Kidney (tissue), 13 donors: ENCODE measurements at regions not wholly inside any gene's neighbourhood (a gene's known extent, or its start where the extent isn't known, plus 50 kb on each side); places are given as distances from the start of the nearest gene placed in this dataset.
"Not testable (repeated sequence)": the region's sequence is repeated elsewhere in the genome, so short reads cannot be mapped to it uniquely, and the experiment has no call there.

Experiments
- DNase-seq, 5 donors: peaks; one replicate each; pipeline ENCODE4 v3.0.0-alpha.2; 2013 to 2020
- FAIRE-seq: peaks from 2 replicates; lab custom pipeline; 2012; peaks lifted over from hg19 to GRCh38; lab: Jason Lieb, UNC
- H3K27ac ChIP-seq, 2 donors: one replicate each; pipeline ENCODE4 v1.7.0; 2013; ENCODE audit warnings: low read depth in 2 of 2, low read length in 2 of 2, inconsistent platforms in 1 of 2
- H3K27me3 ChIP-seq: one replicate; pipeline ENCODE4 v1.7.1; 2013; ENCODE audit warnings: low read length, inconsistent platforms; ENCODE audit not compliant: control insufficient read depth, insufficient read depth
- H3K36me3 ChIP-seq, 3 donors: one replicate each; pipeline versions ENCODE4 v1.7.0 to v1.7.1; 2013; ENCODE audit warnings: low read length in 3 of 3, control low read depth in 1 of 3, inconsistent platforms in 1 of 3; ENCODE audit not compliant: insufficient read depth in 3 of 3, control insufficient read depth in 2 of 3
- H3K4me1 ChIP-seq, 3 donors: one replicate each; pipeline versions ENCODE4 v1.7.0 to v1.7.1; 2013; ENCODE audit warnings: low read length in 3 of 3, inconsistent platforms in 1 of 3, low read depth in 1 of 3; ENCODE audit not compliant: control insufficient read depth in 2 of 3, insufficient read depth in 2 of 3
- H3K4me3 ChIP-seq, 3 donors: one replicate each; pipeline versions ENCODE4 v1.7.0 to v1.8.1; 2013; ENCODE audit warnings: low read length in 3 of 3, control low read depth in 1 of 3, inconsistent platforms in 1 of 3
- H3K9ac ChIP-seq, 3 donors: one replicate each; pipeline versions ENCODE4 v1.7.0 to v1.7.1; 2013; ENCODE audit warnings: low read length in 3 of 3, control low read depth in 1 of 3, inconsistent platforms in 1 of 3
- H3K9me3 ChIP-seq, 3 donors: one replicate each; pipeline versions ENCODE4 v1.7.0 to v1.7.1; 2013; ENCODE audit warnings: low read length in 3 of 3, control low read depth in 1 of 3, inconsistent platforms in 1 of 3; ENCODE audit not compliant: control insufficient read depth in 2 of 3, insufficient read depth in 1 of 3
- CTCF ChIP-seq: IDR thresholded peaks from 3 replicates; pipeline ENCODE4 v1.5.1; 2012; ENCODE audit warnings: mild to moderate bottlenecking, moderate library complexity, borderline replicate concordance; ENCODE audit not compliant: insufficient read depth; ENCODE audit errors: extremely low read depth
- intact Hi-C: fragments of 100-400 bp; cut with DNase I; formaldehyde crosslinking; loops from one replicate; pipeline ENCODE4 v1.11.1; 2022
- donor health status: control.
- donor health status: control.
- donor health status: control.
- donor health status: control.
- donor health status: control.
- donor health status: DM: yes; HTN: yes; CAD: no.
- donor health status: Normal renal cell carcinoma (clear cell type).

- no peak for TF ChIP-seq CTCF
- H3K36me3 ChIP-seq, result no peaks in the 10 kb centered on the region
- intact Hi-C loops, result no loop called here
- no peak overlapping the region for H3K9ac ChIP-seq
- H3K9me3 ChIP-seq, result no peaks in the 10 kb centered on the region
- no peak overlapping the region for H3K27ac ChIP-seq
- H3K4me1 ChIP-seq, result no peaks in the 10 kb centered on the region
- FAIRE-seq (no peak), DNase-seq (no peak)
- no peak overlapping the region for H3K4me3 ChIP-seq
- H3K27me3 ChIP-seq, result peaks cover 3% of the 10 kb centered on the region
Measured at GRCh38 chr22:48482771-48483170, 1344.9 kb downstream of the BRD1 start.

GRCh38 chr22:48482198-48482597 is 1345.5 kb downstream of the BRD1 start:
- H3K27ac ChIP-seq, H3K9ac ChIP-seq, intact Hi-C loops, DNase-seq, H3K27me3 ChIP-seq, H3K36me3 ChIP-seq, FAIRE-seq, H3K4me1 ChIP-seq, H3K9me3 ChIP-seq, H3K4me3 ChIP-seq: not testable (repeated sequence)

GRCh38 chr22:48481748-48482147 is 1345.9 kb downstream of the BRD1 start:
- Histone ChIP-seq H3K27me3 (no peaks in the 10 kb centered on the region), H3K4me3 (no peak overlapping the region), H3K9ac (no peak overlapping the region), H3K4me1 (no peaks in the 10 kb centered on the region), H3K36me3 (no peaks in the 10 kb centered on the region), H3K27ac (no peak overlapping the region), H3K9me3 (no peaks in the 10 kb centered on the region)
- TF ChIP-seq CTCF, result no peak
- intact Hi-C loops, result no loop called here
- DNase-seq, result no peak
- no peak for FAIRE-seq

GRCh38 chr22:48478529-48479265 is 1349.0 kb downstream of the BRD1 start:
- peak in 1 of 5 donors; percentile 15 for DNase-seq
- no peaks in the 10 kb centered on the region for H3K9me3 ChIP-seq
- H3K9ac ChIP-seq, result no peak overlapping the region
- no peak for TF ChIP-seq CTCF
- no peak for FAIRE-seq
- no peaks in the 10 kb centered on the region for H3K36me3 ChIP-seq
- no peak overlapping the region for H3K27ac ChIP-seq
- no peak overlapping the region for H3K4me3 ChIP-seq
- H3K27me3 ChIP-seq, result no peaks in the 10 kb centered on the region
- H3K4me1 ChIP-seq, result no peaks in the 10 kb centered on the region
- intact Hi-C loops, result no loop called here
